Tibial nerve (tissue), 4 donors: ENCODE measurements at regions not wholly inside any gene's neighbourhood (a gene's known extent, or its start where the extent isn't known, plus 50 kb on each side); places are given as distances from the start of the nearest gene placed in this dataset.

ENCODE experiments used
- DNase-seq, 2 donors: peaks; one replicate each; pipeline ENCODE4 v3.0.0-alpha.2; 2019; ENCODE audit warnings: low spot score in 2 of 2
- H3K27ac ChIP-seq, 4 donors: fragments of 200-600 bp; sonication (generic) in 3 of 4; one replicate each; pipeline ENCODE4 v1.5.1; 2017 to 2019; ENCODE audit warnings: mild to moderate bottlenecking in 1 of 4
- H3K27me3 ChIP-seq, 2 donors: fragments of 200-600 bp; sonication (generic) in 1 of 2; one replicate each; pipeline versions ENCODE4 v1.5.1 to v1.6.0; 2017 to 2019
- H3K36me3 ChIP-seq, 3 donors: fragments of 200-600 bp; sonication (generic); one replicate each; pipeline ENCODE4 v1.5.1; 2018 to 2019
- H3K4me1 ChIP-seq, 4 donors: fragments of 200-600 bp; sonication (generic) in 3 of 4; one replicate each; pipeline ENCODE4 v1.5.1; 2017 to 2019
- H3K4me3 ChIP-seq, 4 donors: fragments of 200-600 bp; sonication (generic) in 3 of 4; one replicate each; pipeline ENCODE4 v1.5.1; 2017 to 2019; ENCODE audit warnings: mild to moderate bottlenecking in 1 of 4, moderate library complexity in 1 of 4
- H3K9me3 ChIP-seq, 4 donors: fragments of 200-600 bp; sonication (generic) in 3 of 4; one replicate each; pipeline ENCODE4 v1.5.1; 2017 to 2019
- CTCF ChIP-seq, 5 experiments: fragments of 200-600 bp in 3 of 5; fragments of 450-650 bp in 2 of 5; sonication (generic) in 3 of 5; IDR thresholded peaks; one replicate each; pipeline ENCODE4 v1.5.1; 2016 to 2019; ENCODE audit warnings: antibody characterized with exemption in 5 of 5, mild to moderate bottlenecking in 3 of 5, moderate library complexity in 2 of 5
- EP300 ChIP-seq, 2 donors: sonication (generic); formaldehyde crosslinking; IDR thresholded peaks; one replicate each; pipeline ENCODE4 v1.6.1; 2017; ENCODE audit warnings: antibody characterized with exemption in 2 of 2, mild to moderate bottlenecking in 1 of 2
- POLR2A ChIP-seq, 2 donors: fragments of 450-650 bp; IDR thresholded peaks; one replicate each; pipeline ENCODE4 v1.6.1; 2017; ENCODE audit warnings: antibody characterized with exemption in 2 of 2, mild to moderate bottlenecking in 2 of 2, moderate library complexity in 2 of 2
- WGBS, 2 donors: methylation state at CpG; one replicate each; pipeline ENCODE4 v1.1.5; 2018; 5-methylcytosine and 5-hydroxymethylcytosine counted together

- Histone ChIP-seq H3K4me1 (no peaks in the 10 kb centered on the region), H3K9me3 (peaks cover 0 to 30% (median 2%) of the 10 kb centered on the region in 4 donors), H3K27ac (no peak overlapping the region), H3K36me3 (no peaks in the 10 kb centered on the region), H3K4me3 (no peak overlapping the region), H3K27me3 (no peaks in the 10 kb centered on the region)
- TF ChIP-seq CTCF (IDR thresholded peaks at IDR 0.05) (no peak), EP300 (IDR thresholded peaks at IDR 0.05) (no peak)
- no peak for DNase-seq
- WGBS, 2 donors = 85 to 90% methylated on average over 5 of the region's 5 CpGs
Measured at GRCh38 chr6:43948527-43949485, 178.4 kb downstream of the MRPL14 start.

- no peaks in the 10 kb centered on the region for H3K27me3 ChIP-seq
- no peak overlapping the region for H3K27ac ChIP-seq
- TF ChIP-seq CTCF (IDR thresholded peaks at IDR 0.05) (no peak), POLR2A (IDR thresholded peaks at IDR 0.05) (no peak), EP300 (IDR thresholded peaks at IDR 0.05) (no peak)
- H3K4me3 ChIP-seq = no peak overlapping the region
- peaks cover 0 to 30% (median 2%) of the 10 kb centered on the region in 4 donors for H3K9me3 ChIP-seq
- H3K36me3 ChIP-seq = no peaks in the 10 kb centered on the region
- DNase-seq = no peak
- WGBS, 2 donors = 78 to 86% methylated on average over 3 of the region's 3 CpGs
- no peaks in the 10 kb centered on the region for H3K4me1 ChIP-seq
Measured at GRCh38 chr6:43947860-43948259, 177.8 kb downstream of the VEGFA start.

- Histone ChIP-seq H3K9me3 (peaks cover 0 to 30% (median 2%) of the 10 kb centered on the region in 4 donors), H3K4me3 (no peak overlapping the region), H3K4me1 (no peaks in the 10 kb centered on the region), H3K27me3 (no peaks in the 10 kb centered on the region), H3K27ac (no peak overlapping the region), H3K36me3 (no peaks in the 10 kb centered on the region)
- DNase-seq = no peak
- WGBS, 2 donors = 90 to 91% methylated on average over 4 of the region's 4 CpGs
- TF ChIP-seq EP300 (IDR thresholded peaks at IDR 0.05) (no peak), CTCF (IDR thresholded peaks at IDR 0.05) (no peak), POLR2A (IDR thresholded peaks at IDR 0.05) (no peak)
Measured at GRCh38 chr6:43946641-43947363, 176.8 kb downstream of the VEGFA start.

GRCh38 chr6:43945768-43946080, 175.7 kb downstream of the VEGFA start:
- Histone ChIP-seq H3K4me1 (no peaks in the 10 kb centered on the region), H3K9me3 (peaks cover 0 to 30% (median 2%) of the 10 kb centered on the region in 4 donors), H3K4me3 (no peak overlapping the region), H3K36me3 (no peaks in the 10 kb centered on the region), H3K27ac (no peak overlapping the region), H3K27me3 (no peaks in the 10 kb centered on the region)
- no peak for DNase-seq
- 84 to 98% methylated on average over 2 of the region's 2 CpGs for WGBS, 2 donors
- TF ChIP-seq POLR2A (IDR thresholded peaks at IDR 0.05) (no peak), EP300 (IDR thresholded peaks at IDR 0.05) (no peak), CTCF (IDR thresholded peaks at IDR 0.05) (no peak)
